Activated CD8-positive, alpha-beta memory T cell treated with anti-CD3 and anti-CD28 coated beads, Interleukin-2, amount 10 ng/mL, durations not matched to agents 7 days and 5 days (primary cell): ENCODE measurements at regions not wholly inside any gene's neighbourhood (a gene's known extent, or its start where the extent isn't known, plus 50 kb on each side); places are given as distances from the start of the nearest gene placed in this dataset.

Experiments used
- ATAC-seq: fragments of 150-1000 bp; cut with Tn5 transposase; one replicate; pipeline ENCODE4 v1.10.0; 2021; ENCODE audit warnings: moderate library complexity
- CTCF ChIA-PET: fragments of 350-600 bp; sonication (Branson Sonifier 250); formaldehyde crosslinking; loops from one replicate; lab custom pipeline; 2021; ENCODE audit warnings: antibody characterized with exemption; lab: Charles Lee
- DNase-seq: peaks from one replicate; pipeline ENCODE4 v3.0.0-alpha.2; 2020
- H3K27ac Mint-ChIP-seq: one replicate; pipeline ENCODE4 v1.8.0; 2021; ENCODE audit warnings: mild to moderate bottlenecking, mixed read lengths
- H3K27me3 Mint-ChIP-seq: one replicate; pipeline ENCODE4 v1.8.0; 2021; ENCODE audit warnings: mixed read lengths
- H3K36me3 Mint-ChIP-seq: one replicate; pipeline ENCODE4 v1.8.0; 2021; ENCODE audit warnings: mild to moderate bottlenecking, mixed read lengths
- H3K4me1 Mint-ChIP-seq: one replicate; pipeline ENCODE4 v1.8.0; 2021; ENCODE audit warnings: mixed read lengths
- H3K4me3 Mint-ChIP-seq: one replicate; pipeline ENCODE4 v1.8.0; 2021; ENCODE audit warnings: mild to moderate bottlenecking, moderate library complexity, mixed read lengths
- H3K9me3 Mint-ChIP-seq: one replicate; pipeline ENCODE4 v1.8.0; 2022; ENCODE audit warnings: low read depth, mixed read lengths

- CTCF ChIA-PET: interaction anchor here (0.6 kb wide), 1 partner anchor 12 kb away, joined by 3 read pairs; no protein-coding TSS in a partner anchor
- H3K27me3 Mint-ChIP-seq: no peaks in the 10 kb centered on the region
- no peak overlapping the region for H3K27ac Mint-ChIP-seq
- no peak overlapping the region for H3K4me3 Mint-ChIP-seq
- H3K4me1 Mint-ChIP-seq: no peaks in the 10 kb centered on the region
- ATAC-seq (no peak), DNase-seq (no peak)
- H3K9me3 Mint-ChIP-seq: peaks cover 3% of the 10 kb centered on the region
- no peaks in the 10 kb centered on the region for H3K36me3 Mint-ChIP-seq
Measured at GRCh38 chr9:13590996-13591395, 311.5 kb upstream of the MPDZ start.

GRCh38 chr9:13589034-13589737 is 309.7 kb upstream of the MPDZ start:
- H3K4me1 Mint-ChIP-seq: no peaks in the 10 kb centered on the region
- no peak for DNase-seq
- H3K27ac Mint-ChIP-seq: no peak overlapping the region
- no peaks in the 10 kb centered on the region for H3K27me3 Mint-ChIP-seq
- CTCF ChIA-PET: no interaction called here
- ATAC-seq: no peak
- no peak overlapping the region for H3K4me3 Mint-ChIP-seq
- no peaks in the 10 kb centered on the region for H3K36me3 Mint-ChIP-seq
- H3K9me3 Mint-ChIP-seq: peaks cover 5% of the 10 kb centered on the region

DNA sequence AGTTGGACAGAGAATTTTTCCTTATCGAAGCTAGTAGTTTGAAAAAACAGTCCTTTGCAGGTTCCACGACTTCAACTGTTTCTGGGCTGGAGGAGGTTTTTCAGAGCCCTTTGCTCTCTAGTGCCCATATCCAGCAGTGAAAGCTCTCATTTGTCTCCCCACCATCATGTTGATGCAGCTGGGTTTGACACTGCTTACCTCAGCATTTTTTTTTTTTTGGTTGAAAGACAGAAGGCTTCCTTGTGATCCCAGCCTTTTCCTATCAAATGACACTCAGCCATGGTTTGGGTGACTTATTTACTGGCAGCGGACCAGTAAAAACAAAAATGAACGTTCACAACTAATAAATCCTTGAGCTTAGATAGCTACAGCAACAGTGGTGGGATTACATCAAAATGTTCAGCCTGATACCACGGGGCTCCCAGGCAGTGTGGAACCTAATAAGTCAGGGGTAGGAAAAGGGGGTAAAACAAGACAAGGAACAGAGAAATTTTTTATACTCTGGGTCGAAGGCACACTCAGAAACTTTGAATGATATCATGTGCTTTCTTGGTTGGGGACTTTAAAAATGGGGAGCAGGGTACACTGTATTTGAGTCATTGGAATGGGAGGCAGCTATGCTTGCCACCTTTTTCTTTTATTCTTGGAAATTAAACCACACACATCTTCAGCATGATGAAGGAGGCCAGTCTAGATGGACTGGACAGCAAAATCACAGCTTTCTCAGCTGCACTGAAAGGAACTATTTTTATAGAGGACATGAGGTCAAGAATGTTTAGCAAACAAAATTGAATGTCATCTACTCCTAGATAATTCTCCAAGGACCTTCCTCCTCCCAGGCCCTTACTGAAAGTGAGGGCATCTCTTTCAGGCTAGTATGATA is 308.9 kb upstream of the MPDZ start:
- DNase-seq (no peak), ATAC-seq (no peak)
- CTCF ChIA-PET: no interaction called here
- Mint-ChIP-seq H3K27me3 (no peaks in the 10 kb centered on the region), H3K27ac (no peak overlapping the region), H3K4me3 (no peak overlapping the region), H3K9me3 (peaks cover 5% of the 10 kb centered on the region), H3K36me3 (no peaks in the 10 kb centered on the region), H3K4me1 (no peaks in the 10 kb centered on the region)

DNA sequence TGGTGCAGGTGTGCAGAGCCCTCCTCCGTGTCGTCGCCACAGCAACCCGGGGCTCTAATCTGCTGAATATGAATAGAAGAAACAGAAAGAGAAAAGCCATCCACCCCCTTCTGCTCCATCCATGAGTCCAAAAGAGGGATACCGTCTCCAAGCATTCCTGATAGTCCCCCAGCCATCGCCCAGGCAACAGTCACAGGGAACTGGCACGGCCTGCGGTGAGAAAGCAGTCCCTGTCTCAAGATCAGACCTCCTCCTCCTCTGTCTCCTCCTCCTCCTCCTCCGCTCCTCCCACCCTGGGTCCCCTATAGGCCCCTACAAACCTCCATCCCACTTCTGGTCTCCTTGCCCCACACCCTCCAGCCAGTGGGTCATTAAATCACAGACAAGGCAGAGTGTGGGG is 308.1 kb upstream of the MPDZ start:
- H3K36me3 Mint-ChIP-seq: no peaks in the 10 kb centered on the region
- peaks cover 5% of the 10 kb centered on the region for H3K9me3 Mint-ChIP-seq
- ATAC-seq (no peak), DNase-seq (no peak)
- H3K27me3 Mint-ChIP-seq: no peaks in the 10 kb centered on the region
- H3K4me3 Mint-ChIP-seq: no peak overlapping the region
- H3K27ac Mint-ChIP-seq: no peak overlapping the region
- no peaks in the 10 kb centered on the region for H3K4me1 Mint-ChIP-seq
- CTCF ChIA-PET: no interaction called here

- H3K4me1 Mint-ChIP-seq: no peaks in the 10 kb centered on the region
- H3K9me3 Mint-ChIP-seq: peaks cover 3% of the 10 kb centered on the region
- no peaks in the 10 kb centered on the region for H3K27me3 Mint-ChIP-seq
- no peaks in the 10 kb centered on the region for H3K36me3 Mint-ChIP-seq
- CTCF ChIA-PET: no interaction called here
- no peak overlapping the region for H3K27ac Mint-ChIP-seq
- DNase-seq (no peak), ATAC-seq (no peak)
- H3K4me3 Mint-ChIP-seq: no peak overlapping the region
Measured at GRCh38 chr9:13586587-13587374, 307.3 kb upstream of the MPDZ start.

DNA sequence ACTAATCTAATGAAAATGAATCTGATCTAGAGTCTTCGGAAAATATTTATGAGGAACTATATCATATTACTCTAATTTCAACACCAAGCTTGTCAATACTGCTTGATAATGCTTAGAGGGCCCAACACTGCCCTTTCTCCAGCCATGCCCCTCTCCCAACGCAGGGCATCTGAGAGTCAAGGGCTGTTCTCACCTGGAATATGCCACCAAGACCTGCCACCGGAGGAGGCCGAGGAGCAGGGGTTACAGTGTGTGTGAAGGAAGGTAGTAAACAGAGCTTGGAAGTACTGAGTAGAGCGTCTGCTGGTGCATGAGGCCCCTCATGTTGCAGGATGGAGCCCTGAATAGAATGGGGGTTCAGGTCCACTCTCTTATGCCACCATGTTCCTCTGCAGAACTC is 301.3 kb upstream of the MPDZ start:
- no peak for DNase-seq
- no peak for ATAC-seq
- CTCF ChIA-PET: no interaction called here
- no peaks in the 10 kb centered on the region for H3K27me3 Mint-ChIP-seq
- H3K36me3 Mint-ChIP-seq: no peaks in the 10 kb centered on the region
- H3K9me3 Mint-ChIP-seq: peaks cover 6% of the 10 kb centered on the region
- no peak overlapping the region for H3K27ac Mint-ChIP-seq
- no peak overlapping the region for H3K4me3 Mint-ChIP-seq
- no peaks in the 10 kb centered on the region for H3K4me1 Mint-ChIP-seq

DNA sequence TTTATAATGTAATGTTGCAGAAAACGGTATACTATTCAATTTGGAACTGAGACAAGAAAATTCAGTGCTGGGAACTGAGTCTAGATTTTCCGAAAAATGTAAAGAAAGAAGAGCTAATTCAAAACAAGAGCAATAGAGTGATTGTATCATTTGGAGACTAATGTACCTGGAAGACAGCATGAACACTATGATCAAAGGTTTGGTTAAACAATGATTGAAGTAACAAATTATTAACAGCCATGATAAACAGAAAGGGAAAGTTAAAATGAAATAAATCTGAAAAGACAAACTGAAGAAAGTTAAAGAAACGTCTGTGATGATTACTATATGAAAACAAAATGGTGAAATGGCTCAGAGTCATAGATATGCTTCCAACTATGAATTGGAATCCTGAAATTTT is 300.6 kb upstream of the MPDZ start:
- DNase-seq: no peak
- Mint-ChIP-seq H3K4me3 (no peak overlapping the region), H3K9me3 (peaks cover 6% of the 10 kb centered on the region), H3K27ac (no peak overlapping the region), H3K36me3 (no peaks in the 10 kb centered on the region), H3K27me3 (no peaks in the 10 kb centered on the region), H3K4me1 (no peaks in the 10 kb centered on the region)
- CTCF ChIA-PET: no interaction called here
- no peak for ATAC-seq

DNA sequence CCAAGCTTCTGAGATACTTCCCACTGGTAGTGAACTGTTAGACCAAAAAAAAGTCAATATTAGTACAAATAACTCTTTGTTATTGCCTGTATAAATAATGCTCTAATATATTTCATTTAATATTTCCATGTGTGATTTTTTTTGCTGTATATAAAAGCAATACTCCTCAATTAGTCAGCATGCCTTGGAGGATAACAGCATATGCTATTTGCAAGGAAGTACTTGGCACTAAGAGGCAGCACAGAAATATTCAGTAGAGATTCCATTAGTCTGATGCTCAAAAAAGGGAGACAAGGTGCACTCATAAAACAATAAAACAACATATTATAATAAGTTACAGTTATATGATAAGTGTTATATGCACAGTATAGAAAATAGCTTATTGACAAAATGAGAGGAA is 296.6 kb upstream of the MPDZ start:
- no peak overlapping the region for H3K27ac Mint-ChIP-seq
- H3K36me3 Mint-ChIP-seq: no peaks in the 10 kb centered on the region
- peaks cover 4% of the 10 kb centered on the region for H3K9me3 Mint-ChIP-seq
- DNase-seq (no peak), ATAC-seq (no peak)
- CTCF ChIA-PET: no interaction called here
- H3K4me1 Mint-ChIP-seq: no peaks in the 10 kb centered on the region
- no peaks in the 10 kb centered on the region for H3K27me3 Mint-ChIP-seq
- no peak overlapping the region for H3K4me3 Mint-ChIP-seq

DNA sequence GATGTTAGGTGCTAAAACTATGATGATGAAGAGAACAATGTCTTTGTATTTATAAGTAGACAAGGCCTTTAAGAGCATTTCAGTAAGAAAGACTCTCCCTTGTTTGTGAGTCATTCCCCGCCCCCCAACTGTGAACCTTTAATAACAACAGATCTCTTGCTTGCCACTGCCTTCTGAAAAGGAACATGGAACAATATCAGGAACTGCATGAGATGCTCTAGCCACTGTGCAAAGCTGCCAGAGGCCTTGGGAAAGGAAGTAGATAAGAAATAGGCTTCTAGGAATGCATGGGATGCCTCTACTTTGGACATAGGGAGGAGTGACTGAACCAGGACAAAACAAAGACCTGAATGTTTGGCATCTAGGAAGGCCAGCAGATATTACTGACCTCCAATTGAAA is 296.1 kb upstream of the MPDZ start:
- ATAC-seq (no peak), DNase-seq (no peak)
- Mint-ChIP-seq H3K27ac (no peak overlapping the region), H3K4me1 (no peaks in the 10 kb centered on the region), H3K4me3 (no peak overlapping the region), H3K9me3 (no peaks in the 10 kb centered on the region), H3K36me3 (no peaks in the 10 kb centered on the region), H3K27me3 (no peaks in the 10 kb centered on the region)
- CTCF ChIA-PET: no interaction called here

- peaks cover 2% of the 10 kb centered on the region for H3K9me3 Mint-ChIP-seq
- no peaks in the 10 kb centered on the region for H3K36me3 Mint-ChIP-seq
- ATAC-seq: no peak
- no peaks in the 10 kb centered on the region for H3K27me3 Mint-ChIP-seq
- no peak overlapping the region for H3K4me3 Mint-ChIP-seq
- CTCF ChIA-PET: interaction anchor here (0.7 kb wide), 1 partner anchor 174 kb away, joined by 3 read pairs; no protein-coding TSS in a partner anchor
- no peaks in the 10 kb centered on the region for H3K4me1 Mint-ChIP-seq
- no peak overlapping the region for H3K27ac Mint-ChIP-seq
- no peak for DNase-seq
Measured at GRCh38 chr9:13570068-13570974, 290.8 kb upstream of the MPDZ start.

DNA sequence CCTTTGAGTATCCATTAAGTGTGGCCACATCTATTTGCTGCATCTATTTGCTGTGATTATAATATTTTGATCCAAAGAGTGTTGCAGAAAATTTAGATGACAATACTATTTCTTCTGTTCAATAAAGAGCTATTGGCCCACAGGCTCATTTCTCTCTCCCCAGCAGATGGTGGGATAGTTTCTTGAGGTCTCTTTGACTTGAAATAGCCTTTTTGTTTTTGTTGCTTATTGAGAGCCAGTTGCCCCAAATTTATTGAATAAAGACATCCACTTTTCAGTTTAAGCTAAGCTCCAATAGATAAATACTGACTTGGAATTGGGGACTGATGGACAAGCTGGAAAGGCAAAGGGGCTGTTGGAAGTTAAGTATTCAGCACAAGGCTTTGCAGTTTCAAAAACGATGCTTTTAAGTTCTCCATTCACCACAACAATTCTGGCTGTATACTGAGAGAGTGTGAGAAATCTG is 290.1 kb upstream of the MPDZ start:
- H3K27ac Mint-ChIP-seq: no peak overlapping the region
- H3K9me3 Mint-ChIP-seq: peaks cover 2% of the 10 kb centered on the region
- CTCF ChIA-PET: interaction anchor here (0.7 kb wide), 1 partner anchor 173 kb away, joined by 3 read pairs; no protein-coding TSS in a partner anchor
- DNase-seq (no peak), ATAC-seq (no peak)
- no peaks in the 10 kb centered on the region for H3K4me1 Mint-ChIP-seq
- no peaks in the 10 kb centered on the region for H3K36me3 Mint-ChIP-seq
- no peaks in the 10 kb centered on the region for H3K27me3 Mint-ChIP-seq
- H3K4me3 Mint-ChIP-seq: no peak overlapping the region

- Mint-ChIP-seq H3K9me3 (peaks cover 2% of the 10 kb centered on the region), H3K36me3 (no peaks in the 10 kb centered on the region), H3K27me3 (no peaks in the 10 kb centered on the region), H3K4me3 (no peak overlapping the region), H3K4me1 (no peaks in the 10 kb centered on the region), H3K27ac (no peak overlapping the region)
- ATAC-seq: no peak
- DNase-seq: no peak
- CTCF ChIA-PET: interaction anchor here (0.7 kb wide), 1 partner anchor 173 kb away, joined by 3 read pairs; no protein-coding TSS in a partner anchor
Measured at GRCh38 chr9:13568841-13569601, 289.5 kb upstream of the MPDZ start.
